Muscle of back (tissue), 3 donors: ENCODE measurements at regions not wholly inside any gene's neighbourhood (a gene's known extent, or its start where the extent isn't known, plus 50 kb on each side); places are given as distances from the start of the nearest gene placed in this dataset.
A peak's percentile ranks its signal among the peaks of the same experiment; 100 is the strongest.
"Not testable (repeated sequence)": the region's sequence is repeated elsewhere in the genome, so short reads cannot be mapped to it uniquely, and the experiment has no call there.

ENCODE experiments used
- DNase-seq, 3 donors: peaks; one replicate each; pipeline versions ENCODE4 v3.0.0 to v3.0.0-alpha.2; 2013

DNA sequence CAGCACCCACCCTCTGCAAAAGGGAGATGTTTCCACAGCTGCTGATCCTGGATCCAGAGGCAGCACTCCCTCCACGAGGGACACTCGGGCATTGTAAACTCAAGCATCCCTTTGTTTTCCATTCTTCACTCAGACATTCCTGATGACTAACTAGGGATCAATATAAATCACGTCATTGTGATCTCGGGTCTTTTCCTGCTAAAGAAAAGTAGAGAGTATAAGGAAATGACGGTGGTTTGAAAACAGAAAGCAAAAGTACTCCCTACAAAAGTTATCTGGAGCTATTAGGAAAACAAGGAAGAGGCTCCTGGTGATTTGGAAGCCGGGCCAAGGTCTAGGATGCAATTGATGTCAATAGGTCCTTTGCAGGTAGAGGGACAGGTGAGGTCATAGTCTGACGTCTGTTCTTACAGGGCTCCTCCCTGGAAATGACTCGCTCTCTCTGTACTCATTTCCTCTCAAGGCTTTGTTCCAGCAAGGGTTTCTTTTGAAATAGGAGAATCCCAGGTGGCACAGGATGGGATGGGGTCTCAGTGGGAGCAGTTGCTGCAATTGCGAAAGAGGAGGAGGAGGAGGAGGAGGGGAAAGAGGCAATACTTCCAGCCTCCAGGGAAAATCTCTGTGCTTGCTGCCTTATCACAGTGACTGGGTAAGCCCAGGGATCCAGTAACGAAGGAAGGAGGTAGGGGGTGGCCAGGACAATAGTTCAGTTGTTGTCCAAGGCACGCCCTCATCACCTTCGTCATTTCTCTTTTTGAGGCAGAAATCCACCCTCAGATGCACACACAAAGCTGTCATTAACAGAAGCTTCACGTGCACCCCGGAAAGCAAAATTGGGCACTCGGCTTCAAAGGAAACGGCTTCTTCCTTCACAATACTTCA is 222.8 kb downstream of the LY86 start:
- DNase-seq = peak in 2 of 3 donors; percentile 43 to 65

DNA sequence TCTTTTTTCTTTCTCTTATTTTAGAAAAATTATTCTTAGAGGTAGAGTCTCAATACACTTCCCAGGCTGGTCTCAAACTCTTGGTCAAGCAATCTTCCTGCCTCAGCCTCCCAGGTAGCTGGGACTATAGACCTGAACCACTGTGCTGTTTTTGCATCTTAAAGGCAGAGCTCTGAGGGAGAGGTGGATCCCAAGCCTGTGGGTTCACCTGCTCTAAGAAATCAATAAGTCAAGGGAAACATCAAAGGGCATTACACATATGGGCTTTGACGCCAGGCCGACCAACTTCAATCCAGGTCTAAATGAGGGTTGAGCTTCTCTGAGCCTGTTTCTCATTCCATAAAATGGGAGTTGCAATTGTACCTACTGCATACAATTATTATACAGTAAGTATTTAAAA is 223.9 kb downstream of the LY86 start:
- no peak for DNase-seq

DNA sequence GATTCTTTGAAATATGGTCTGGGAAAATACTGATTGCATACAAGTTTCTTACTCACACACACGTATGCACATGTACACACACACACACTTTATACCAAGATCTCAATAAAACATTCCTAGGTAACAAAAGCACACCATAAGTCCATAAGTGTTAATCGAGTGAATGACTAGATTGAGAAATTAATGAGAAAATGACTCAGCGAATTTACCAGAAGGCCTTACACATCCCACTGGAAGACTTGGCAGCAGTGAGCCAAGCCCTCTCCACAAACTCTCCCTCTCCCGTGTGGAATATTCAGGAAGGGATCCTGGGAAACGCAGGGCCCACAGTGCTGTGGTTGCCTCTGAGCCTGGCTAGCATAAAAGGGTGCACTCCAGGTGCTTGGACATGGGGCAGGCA is 227.2 kb downstream of the LY86 start:
- DNase-seq = no peak

DNA sequence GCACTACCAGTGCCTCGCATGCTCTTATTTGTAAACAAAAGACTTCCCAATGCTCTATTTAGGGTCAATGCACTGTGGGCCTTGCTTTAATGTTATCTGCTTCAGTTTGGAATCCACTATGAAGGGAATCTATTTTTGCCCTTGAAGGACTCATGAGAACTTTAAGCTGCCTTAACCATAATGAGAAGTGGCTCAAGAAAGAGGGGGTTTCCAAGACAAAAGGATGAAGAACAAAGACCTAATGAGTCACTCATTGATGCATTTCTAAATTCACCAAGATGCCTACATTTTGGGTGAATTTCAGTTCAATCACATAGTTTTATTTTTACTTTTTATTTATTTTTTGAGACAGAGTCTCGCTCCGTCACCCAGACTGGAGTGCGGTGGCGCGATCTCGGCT is 228.2 kb downstream of the LY86 start:
- no peak for DNase-seq

DNA sequence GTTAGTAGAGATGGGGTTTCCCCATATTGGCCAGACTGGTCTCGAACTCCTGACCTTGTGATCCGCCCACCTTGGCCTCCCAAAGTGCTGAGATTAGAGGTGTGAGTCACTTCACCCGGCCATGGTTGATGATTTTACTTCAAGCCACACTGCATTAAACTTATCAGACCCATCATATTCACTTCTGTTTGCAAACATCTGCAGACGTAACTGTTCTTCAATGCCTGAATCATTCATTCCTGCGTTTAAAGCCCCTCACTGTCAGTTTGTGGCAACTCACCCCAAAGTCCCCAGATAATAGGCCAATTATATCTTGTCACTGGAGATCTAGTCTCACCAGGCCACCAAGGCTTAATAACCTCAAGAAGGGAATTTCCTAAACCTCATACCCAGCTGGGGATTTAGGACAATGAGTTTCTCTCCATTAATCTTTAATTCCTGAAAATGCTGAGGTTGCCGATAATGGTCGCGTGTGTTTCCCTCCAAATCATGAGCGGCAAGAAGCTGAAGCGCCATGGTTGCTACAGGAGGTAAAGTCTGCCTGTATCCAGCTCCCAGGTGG is 229.6 kb downstream of the LY86 start:
- DNase-seq = no peak

DNA sequence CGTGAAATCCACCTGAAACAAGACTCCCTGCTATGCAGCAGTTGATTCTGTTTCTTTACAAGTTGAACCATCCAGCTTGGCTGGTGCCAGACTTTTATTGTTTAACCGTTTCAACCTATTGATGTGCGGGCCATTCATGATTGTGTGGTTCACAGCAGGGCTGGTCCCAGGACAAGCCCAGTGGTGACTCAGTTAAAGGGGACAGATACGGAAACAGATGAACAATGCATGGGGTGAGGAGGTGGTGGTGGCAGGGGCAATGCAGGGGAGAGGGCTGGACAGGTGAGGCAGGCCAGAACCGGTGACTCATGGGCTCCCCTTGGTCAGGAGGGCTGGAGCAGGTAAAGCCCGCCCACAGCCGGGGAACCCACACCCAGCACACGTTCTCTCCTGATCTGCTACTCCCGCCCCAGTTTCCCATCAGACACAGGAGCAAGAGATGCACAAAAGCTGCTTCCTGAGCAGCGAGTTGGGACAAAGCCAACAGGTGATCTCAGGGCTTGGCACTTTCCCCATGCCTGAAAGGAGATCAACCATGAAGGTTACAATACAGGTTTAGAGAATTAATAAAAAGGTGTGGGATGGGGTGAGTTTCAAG is 232.2 kb downstream of the LY86 start:
- DNase-seq = no peak

DNA sequence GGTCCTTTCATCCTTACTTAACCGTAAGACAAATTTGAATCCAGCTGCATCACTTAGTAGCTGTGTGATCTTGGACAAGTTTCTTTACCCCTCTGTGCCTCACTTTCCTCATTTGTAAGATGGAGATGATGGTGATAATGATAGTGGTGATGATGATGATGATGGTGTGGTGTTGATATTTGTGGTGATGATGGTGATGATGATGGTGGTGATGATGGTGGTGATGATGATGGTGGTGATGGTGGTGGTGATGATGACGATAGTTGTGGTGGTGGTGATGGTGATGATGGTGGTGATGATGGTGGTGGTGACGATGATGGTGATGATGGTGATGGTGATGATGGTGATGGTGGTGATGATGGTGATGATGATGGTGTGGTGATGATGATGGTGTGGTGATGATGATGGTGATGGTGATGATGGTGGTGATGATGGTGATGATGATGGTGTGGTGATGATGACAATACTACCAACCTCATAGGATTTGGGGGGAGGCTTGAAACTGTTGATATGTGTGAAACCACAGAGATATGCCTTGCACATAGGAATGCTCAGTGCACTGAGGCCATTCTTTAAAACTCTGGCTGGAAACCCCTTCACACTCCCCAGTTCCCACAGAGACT is 233.2 kb downstream of the LY86 start:
- no peak for DNase-seq

DNA sequence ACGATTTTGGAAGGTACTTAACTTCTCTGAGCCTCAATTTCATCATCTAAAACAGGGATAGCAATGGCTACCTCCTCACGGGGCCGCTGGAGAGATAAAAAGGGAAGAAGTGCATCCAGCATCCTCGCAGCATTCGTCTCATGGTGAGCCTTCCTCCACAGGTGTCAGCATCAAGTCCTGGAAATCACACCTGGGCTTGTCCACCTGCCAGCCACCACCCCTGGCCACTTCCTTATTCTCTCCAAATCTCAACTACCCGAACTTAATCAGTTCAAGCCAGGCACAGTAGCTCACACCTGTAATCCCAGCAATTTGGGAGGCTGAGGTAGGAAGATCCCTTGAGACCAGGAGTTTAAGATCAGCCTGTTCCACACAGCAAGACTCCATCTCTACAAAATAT is 234.5 kb downstream of the LY86 start:
- no peak for DNase-seq

DNA sequence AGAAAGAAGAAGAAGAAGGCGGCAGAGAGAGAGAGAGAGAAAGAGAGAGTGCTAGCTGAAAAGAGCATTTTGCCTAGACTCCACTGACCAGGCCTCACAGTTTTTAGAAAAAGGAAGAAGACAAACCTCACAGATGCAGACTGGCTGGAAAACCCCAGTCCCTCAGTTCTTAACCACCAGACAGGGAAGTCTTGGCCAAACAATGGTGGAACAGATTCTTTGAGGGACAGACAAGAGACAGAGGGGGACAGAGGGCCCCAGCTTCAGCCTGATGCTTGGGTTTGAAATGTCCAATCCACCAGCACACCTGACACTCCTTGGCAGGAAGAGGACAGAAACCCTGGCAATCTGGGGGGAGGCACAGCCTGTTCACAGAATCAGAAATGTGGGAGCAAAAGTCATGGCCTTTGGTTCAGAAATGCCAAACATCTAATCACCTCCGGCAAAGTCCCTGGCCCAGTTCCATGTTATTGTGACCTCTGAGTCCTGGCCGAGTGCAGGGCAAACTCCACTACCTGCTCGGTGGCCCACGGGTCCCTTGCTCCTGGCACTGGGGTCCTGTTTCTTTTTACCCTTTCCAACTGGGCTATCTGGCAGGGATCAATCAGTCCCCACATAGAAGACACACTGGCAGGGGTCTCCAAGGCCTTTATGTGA is 235.2 kb downstream of the LY86 start:
- DNase-seq = no peak

DNA sequence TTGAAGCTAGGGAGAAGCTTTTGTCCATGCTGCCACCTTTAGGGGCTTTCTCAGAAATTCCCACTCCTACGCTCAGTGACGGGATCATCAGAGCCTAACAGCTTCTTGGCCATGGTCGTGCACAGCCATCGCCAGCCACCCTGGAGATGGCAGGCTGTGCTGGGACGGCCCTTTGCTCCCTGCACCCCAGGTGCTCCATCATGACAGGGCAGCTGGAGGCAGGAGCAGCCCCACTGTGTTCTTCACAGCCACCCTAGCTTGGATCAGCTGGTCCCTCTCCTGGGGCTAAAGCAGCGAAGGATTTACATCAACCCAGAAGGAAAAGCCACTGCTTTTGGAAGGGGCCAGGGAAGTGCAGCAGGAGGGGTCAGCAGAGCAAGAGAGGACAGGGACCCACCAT is 235.9 kb downstream of the LY86 start:
- DNase-seq = no peak

DNA sequence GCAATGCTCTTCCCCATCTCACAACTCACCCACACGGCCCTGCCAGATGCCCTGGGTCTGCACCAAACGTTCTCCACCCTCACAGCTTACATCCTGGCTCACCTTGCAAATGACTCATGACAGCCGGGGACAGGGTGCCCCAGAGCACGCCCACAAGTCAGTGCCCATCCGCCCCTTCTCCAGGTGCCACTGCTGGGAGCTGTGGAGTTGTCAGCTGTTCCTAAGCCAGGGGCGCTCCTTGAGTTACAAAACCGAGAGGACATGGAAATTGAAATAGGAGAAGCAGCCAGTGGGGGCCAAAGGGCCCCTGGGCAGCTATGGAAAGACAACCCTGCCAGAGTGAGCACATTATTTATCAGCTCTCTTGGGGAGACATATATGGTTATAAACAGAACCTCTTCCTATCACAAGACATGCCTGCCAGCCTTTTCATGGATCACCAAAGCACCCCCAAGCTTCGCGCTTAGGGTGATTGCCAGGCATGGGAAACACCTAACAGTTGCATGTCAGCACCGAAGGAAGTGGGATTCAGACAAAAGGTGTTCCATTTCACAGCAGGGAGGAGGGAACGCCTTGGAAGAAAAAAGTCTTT is 236.8 kb downstream of the LY86 start:
- peak; percentile 42 to 60 (median 51) for DNase-seq

DNA sequence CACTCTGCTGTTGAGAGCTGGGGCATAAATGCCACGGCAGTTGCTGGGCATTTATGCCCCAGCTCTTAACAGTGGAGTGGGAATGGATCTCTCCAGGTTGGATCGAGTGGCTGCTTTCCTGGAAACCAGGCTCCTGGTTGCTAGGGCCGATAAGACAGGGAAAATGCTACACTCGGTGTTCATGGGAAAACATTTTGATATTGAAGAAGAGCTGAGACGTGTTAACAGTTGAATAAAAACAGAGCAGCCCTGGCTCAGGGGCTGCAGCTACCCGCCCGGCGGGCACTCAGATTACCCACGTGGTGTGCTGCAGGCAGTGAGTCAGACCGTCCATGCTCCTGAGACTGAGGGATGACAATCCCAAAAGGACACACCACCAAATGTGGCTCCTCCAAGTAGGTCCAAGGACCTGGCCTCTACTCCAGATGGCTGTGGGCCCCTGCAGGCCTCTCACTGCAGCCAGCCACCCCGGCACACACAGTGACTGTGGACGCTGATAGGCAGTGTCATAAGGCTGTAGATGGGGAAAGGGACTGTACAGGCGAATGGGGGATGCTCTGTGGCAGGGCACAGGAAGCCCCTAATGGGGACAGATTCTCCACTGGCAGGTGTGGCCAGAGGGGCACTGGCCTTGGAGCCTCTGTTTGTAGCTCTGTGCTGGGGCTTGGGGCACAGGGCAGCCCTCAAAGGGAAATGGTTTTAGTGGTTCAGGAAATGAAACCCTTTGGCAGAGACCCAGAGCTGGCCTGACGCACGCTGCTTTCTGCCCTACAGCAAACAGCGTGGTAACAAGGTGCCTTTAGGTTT is 237.8 kb downstream of the LY86 start:
- peak in 2 of 3 donors; percentile 20 to 52 for DNase-seq

DNA sequence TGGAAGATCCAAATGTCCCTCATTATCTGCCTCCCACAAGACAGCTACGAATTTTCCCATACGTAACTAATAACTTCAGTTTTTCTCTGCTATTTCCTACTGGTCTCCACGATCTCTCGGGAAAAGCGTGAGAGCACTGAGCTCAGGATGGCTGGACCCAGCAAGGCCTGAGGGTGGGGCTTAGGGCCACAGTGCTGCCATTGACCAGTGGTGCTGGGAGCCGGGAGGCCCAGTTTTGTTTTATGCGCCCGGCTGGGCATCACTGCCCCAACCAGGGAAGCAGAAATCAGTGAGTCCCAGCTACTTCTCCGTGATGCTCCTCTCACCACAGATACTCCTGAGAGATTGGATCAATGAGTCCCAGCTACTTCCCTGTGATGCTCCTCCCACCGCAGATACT is 238.4 kb downstream of the LY86 start:
- DNase-seq = no peak

DNA sequence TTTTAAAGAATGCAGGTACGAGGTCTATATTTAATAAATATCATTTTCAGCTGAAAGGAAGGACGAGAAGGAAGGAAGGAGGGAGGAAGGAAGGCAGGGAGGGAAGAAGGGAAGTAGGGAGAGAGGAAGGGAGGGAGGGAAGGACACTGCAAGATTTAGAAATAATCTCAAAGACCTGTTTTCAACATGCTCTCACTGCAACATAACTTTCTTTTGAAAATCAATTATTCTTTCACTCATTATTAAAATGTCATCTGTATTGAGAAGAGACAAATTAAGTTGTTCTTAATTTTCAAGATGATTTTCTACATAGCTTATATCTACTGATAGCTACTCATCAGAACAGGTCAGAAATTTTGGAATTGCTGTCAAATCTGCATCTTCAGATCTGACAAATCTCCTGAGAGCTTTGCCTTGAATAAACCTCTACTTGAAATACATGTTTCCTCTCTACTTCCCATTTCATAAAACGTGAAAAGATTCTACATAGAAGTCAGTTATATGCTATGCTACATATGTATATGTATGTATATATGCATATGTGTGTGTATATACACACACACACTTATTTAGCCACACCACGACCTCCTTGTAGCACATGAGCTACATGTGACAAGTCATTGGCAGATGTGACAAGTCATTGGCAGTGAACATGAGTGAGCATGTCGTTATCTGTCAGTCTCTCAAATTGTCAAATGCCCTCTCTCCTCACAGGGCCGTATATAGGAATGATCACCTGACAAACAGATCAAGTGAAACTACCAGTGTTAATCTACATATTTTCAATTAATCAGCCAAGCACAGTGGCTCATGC is 241.6 kb downstream of the LY86 start:
- DNase-seq = no peak

DNA sequence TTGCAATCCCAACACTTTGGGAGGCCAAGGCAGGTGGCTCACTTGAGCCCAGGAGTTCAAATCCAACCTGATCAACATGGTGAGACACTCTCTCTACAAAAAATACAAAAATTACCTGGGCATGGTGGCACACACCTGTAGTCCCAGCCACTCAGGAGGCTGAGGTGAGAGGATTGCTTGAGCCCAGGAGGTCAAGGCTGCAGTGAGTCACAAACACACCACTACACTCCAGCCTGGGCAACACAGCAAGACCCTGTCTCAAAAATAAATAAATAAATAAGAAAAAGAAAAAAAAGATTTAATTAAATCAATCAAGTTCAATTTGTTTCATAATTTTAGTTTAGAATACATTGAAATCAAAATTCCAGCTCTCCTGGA is 242.2 kb downstream of the LY86 start:
- DNase-seq = not testable (repeated sequence)

DNA sequence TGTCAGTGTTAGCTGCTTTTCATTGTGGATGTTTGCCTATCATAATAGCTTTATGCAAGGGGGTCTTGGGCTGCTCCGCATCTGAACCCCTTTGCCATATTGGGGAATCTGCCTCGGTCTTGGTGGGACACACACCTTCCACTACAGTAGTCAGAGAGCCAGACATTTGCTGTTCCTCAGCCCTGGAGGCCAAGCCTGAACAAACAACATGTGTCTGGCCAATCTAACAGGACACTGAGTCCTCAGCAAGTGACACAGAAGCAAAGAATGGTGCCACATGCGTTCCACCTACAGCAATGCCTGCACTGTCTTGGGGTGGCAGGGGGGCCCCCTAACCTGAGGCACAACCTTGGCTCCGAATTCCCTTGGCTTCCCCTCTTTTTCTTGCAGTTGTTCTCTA is 243.9 kb downstream of the LY86 start:
- no peak for DNase-seq

DNA sequence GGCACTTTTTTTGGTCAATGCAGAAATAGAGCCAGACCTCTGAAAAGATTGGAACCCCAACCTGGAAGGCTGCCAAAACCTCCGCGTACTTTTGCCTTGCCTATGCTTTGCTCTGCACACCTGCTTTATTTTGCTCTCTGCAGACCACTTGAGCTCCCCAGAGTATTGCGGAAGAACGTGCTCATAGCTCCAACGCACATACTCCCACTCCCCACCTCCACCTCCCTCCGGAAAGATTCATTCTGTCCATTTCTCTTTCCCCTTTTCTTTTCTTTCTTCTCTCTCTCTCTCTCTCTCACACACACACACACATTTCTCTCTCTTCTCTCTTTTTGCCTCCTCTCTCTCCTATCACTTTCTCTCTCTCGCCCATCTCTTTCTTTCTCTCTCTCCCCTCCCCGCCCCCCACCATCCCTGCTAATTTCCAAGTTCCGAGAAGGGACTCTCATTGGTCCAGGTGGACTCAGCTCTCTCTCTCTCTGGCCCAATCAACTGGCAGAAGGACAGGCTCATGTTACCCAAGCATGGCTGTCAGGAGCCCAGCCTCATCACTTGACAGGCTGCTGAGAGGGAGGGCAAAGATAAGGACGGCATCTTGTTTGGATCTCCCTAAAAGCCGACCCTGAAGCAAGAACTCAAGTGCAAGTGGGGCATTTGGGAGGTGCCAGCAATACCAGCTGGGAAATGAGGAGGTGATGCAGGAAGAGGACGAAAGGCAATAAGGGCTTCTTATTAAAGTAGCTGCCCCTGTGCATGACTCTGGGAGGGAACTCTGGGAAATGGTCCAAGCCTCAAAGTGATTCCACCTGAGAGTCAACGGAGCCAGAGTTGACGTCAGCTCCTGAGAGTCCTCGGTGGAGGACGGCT is 246.1 kb downstream of the LY86 start:
- no peak for DNase-seq

DNA sequence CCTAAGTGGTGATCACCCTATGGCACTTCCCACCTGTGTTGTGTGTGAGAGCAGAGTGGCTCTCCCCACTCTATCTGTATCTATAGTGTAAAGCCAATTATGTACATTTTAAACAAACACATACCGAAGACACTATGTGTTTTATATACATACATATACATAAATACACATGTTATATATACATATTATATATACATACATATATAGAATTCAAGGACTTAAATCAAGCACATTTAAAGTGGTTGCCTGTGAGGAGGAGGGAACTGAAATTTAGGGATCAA is 246.6 kb downstream of the LY86 start:
- no peak for DNase-seq
